H9 (cell line): ENCODE measurements at regions not wholly inside any gene's neighbourhood (a gene's known extent, or its start where the extent isn't known, plus 50 kb on each side); places are given as distances from the start of the nearest gene placed in this dataset.

Experiments
- DNase-seq: peaks from one replicate; pipeline ENCODE4 v3.0.0-alpha.2; 2017
- H2AFZ ChIP-seq: one replicate; pipeline ENCODE4 v1.6.1; 2013; ENCODE audit warnings: mild to moderate bottlenecking, low read length, control low read depth, moderate library complexity
- H2AK5ac ChIP-seq: 2 replicates; pipeline ENCODE4 v1.6.1; 2013; ENCODE audit warnings: low read length, control low read depth, mixed read lengths; ENCODE audit not compliant: insufficient read length
- H2BK120ac ChIP-seq: one replicate; pipeline ENCODE4 v1.6.1; 2013; ENCODE audit warnings: low read depth, mild to moderate bottlenecking, low read length, control low read depth, inconsistent platforms; ENCODE audit not compliant: poor library complexity, severe bottlenecking
- H2BK12ac ChIP-seq: 2 replicates; pipeline ENCODE4 v1.6.1; 2013; ENCODE audit warnings: low read length, control low read depth, mixed read lengths, low read depth; ENCODE audit not compliant: insufficient read length
- H2BK15ac ChIP-seq: 2 replicates; pipeline ENCODE4 v1.6.1; 2013; ENCODE audit warnings: low read depth, low read length, control low read depth
- H2BK20ac ChIP-seq: one replicate; pipeline ENCODE4 v1.6.1; 2013; ENCODE audit warnings: low read depth, mild to moderate bottlenecking, low read length, control low read depth, inconsistent platforms; ENCODE audit not compliant: poor library complexity, severe bottlenecking
- H2BK5ac ChIP-seq: 2 replicates; pipeline ENCODE4 v1.6.1; 2013; ENCODE audit warnings: low read length, control low read depth, mixed read lengths; ENCODE audit not compliant: insufficient read length
- H3K14ac ChIP-seq: 2 replicates; pipeline ENCODE4 v1.6.1; 2013; ENCODE audit warnings: low read length, control low read depth; ENCODE audit not compliant: insufficient read depth
- H3K18ac ChIP-seq: 2 replicates; pipeline ENCODE4 v1.6.1; 2013; ENCODE audit warnings: low read depth, mild to moderate bottlenecking, mixed read lengths, low read length, control low read depth; ENCODE audit not compliant: insufficient read length
- H3K23ac ChIP-seq: 2 replicates; pipeline ENCODE4 v1.6.1; 2013; ENCODE audit warnings: low read length, control low read depth, mixed read lengths, low read depth; ENCODE audit not compliant: insufficient read length
- H3K23me2 ChIP-seq: 2 replicates; pipeline ENCODE4 v1.6.1; 2013; ENCODE audit warnings: low read depth, mild to moderate bottlenecking, mixed read lengths, low read length, control low read depth; ENCODE audit not compliant: insufficient read length, poor library complexity, severe bottlenecking
- H3K27ac ChIP-seq: 2 replicates; pipeline ENCODE4 v1.5.1; 2013; ENCODE audit warnings: low read length, control low read depth, mixed read lengths, low read depth; ENCODE audit not compliant: insufficient read length
- H3K27me3 ChIP-seq: 2 replicates; pipeline ENCODE4 v1.6.1; 2013; ENCODE audit warnings: low read length, control low read depth, inconsistent platforms; ENCODE audit not compliant: insufficient read depth
- H3K4ac ChIP-seq: 2 replicates; pipeline ENCODE4 v1.6.1; 2013; ENCODE audit warnings: low read depth, mild to moderate bottlenecking, control low read depth, inconsistent platforms, low read length, moderate library complexity
- H3K4me1 ChIP-seq: 2 replicates; pipeline ENCODE4 v1.6.1; 2013; ENCODE audit warnings: low read length, control low read depth, inconsistent platforms; ENCODE audit not compliant: insufficient read depth
- H3K4me2 ChIP-seq: 2 replicates; pipeline ENCODE4 v1.6.1; 2013; ENCODE audit warnings: low read length, control low read depth, mixed read lengths; ENCODE audit not compliant: insufficient read length, insufficient read depth
- H3K56ac ChIP-seq: 2 replicates; pipeline ENCODE4 v1.6.1; 2013; ENCODE audit warnings: low read depth, mild to moderate bottlenecking, mixed read lengths, low read length, control low read depth; ENCODE audit not compliant: insufficient read length
- H3K79me1 ChIP-seq: 2 replicates; pipeline ENCODE4 v1.6.1; 2013; ENCODE audit warnings: low read depth, mild to moderate bottlenecking, moderate library complexity, low read length, control low read depth, inconsistent platforms; ENCODE audit not compliant: insufficient read depth, poor library complexity, severe bottlenecking
- H3K79me2 ChIP-seq: 2 replicates; pipeline ENCODE4 v1.6.1; 2013; ENCODE audit warnings: low read length, control low read depth, inconsistent platforms; ENCODE audit not compliant: insufficient read depth
- H3K9ac ChIP-seq: 2 replicates; pipeline ENCODE4 v1.6.1; 2013; ENCODE audit warnings: low read length, control low read depth, mixed read lengths; ENCODE audit not compliant: insufficient read length; ENCODE audit errors: extremely low read depth
- H3K9me3 ChIP-seq: one replicate; pipeline ENCODE4 v1.6.1; 2013; ENCODE audit warnings: low read depth, low read length, inconsistent platforms; ENCODE audit not compliant: control insufficient read depth
- H3T11ph ChIP-seq: one replicate; pipeline ENCODE4 v1.6.1; 2013; ENCODE audit warnings: mild to moderate bottlenecking, low read length, control low read depth, inconsistent platforms
- H4K20me1 ChIP-seq: one replicate; pipeline ENCODE4 v1.6.1; 2013; ENCODE audit not compliant: control insufficient read depth, insufficient read length, insufficient read depth
- H4K5ac ChIP-seq: 2 replicates; pipeline ENCODE4 v1.6.1; 2013; ENCODE audit warnings: low read depth, mild to moderate bottlenecking, mixed read lengths, low read length, control low read depth; ENCODE audit not compliant: insufficient read length
- H4K8ac ChIP-seq: replicated peaks from 2 replicates; pipeline ENCODE4 v1.6.1; 2013; ENCODE audit warnings: low read length, control low read depth, mixed read lengths, low read depth; ENCODE audit not compliant: insufficient read length
- H4K91ac ChIP-seq: 2 replicates; pipeline ENCODE4 v1.6.1; 2013; ENCODE audit warnings: low read depth, mild to moderate bottlenecking, moderate library complexity, mixed read lengths, low read length, control low read depth; ENCODE audit not compliant: insufficient read length
- H3K27ac Mint-ChIP-seq, 3 experiments: 2 replicates in 2 of 3; 3 replicates in 1 of 3; pipeline ENCODE4 v1.8.0; 2020 to 2021; ENCODE audit warnings: mixed read lengths in 3 of 3, mild to moderate bottlenecking in 1 of 3, moderate library complexity in 1 of 3
- H3K27me3 Mint-ChIP-seq: 2 replicates; pipeline ENCODE4 v1.8.0; 2021; ENCODE audit warnings: low read depth, mild to moderate bottlenecking, moderate library complexity, mixed read lengths
- H3K36me3 Mint-ChIP-seq, 3 experiments: 2 replicates in 2 of 3; 3 replicates in 1 of 3; pipeline ENCODE4 v1.8.0; 2020 to 2021; ENCODE audit warnings: low read depth in 3 of 3, mixed read lengths in 3 of 3; ENCODE audit not compliant: insufficient read depth in 1 of 3
- H3K4me1 Mint-ChIP-seq, 2 experiments: 2 replicates each; pipeline ENCODE4 v1.8.0; 2020; ENCODE audit warnings: mixed read lengths in 2 of 2
- H3K4me3 Mint-ChIP-seq, 2 experiments: 2 replicates in 1 of 2; 3 replicates in 1 of 2; pipeline ENCODE4 v1.8.0; 2020 to 2021; ENCODE audit warnings: mild to moderate bottlenecking in 2 of 2, mixed read lengths in 2 of 2, moderate library complexity in 1 of 2
- H3K9me3 Mint-ChIP-seq, 2 experiments: 2 replicates in 1 of 2; 3 replicates in 1 of 2; pipeline ENCODE4 v1.8.0; 2020; ENCODE audit warnings: mild to moderate bottlenecking in 2 of 2, mixed read lengths in 2 of 2, moderate library complexity in 1 of 2
- WGBS: extraction: QIAGEN DNeasy Blood & Tissue Kit; methylation state at CpG from one replicate; pipeline ENCODE4 v1.1.7; 2013; ENCODE audit warnings: missing lambda C conversion rate, low lambda C conversion rate, mixed read lengths; ENCODE audit not compliant: insufficient read length; ENCODE audit errors: extremely low coverage; 5-methylcytosine and 5-hydroxymethylcytosine counted together
- TF ChIP-seq, protein P1 (sequence below): fragments of 200-600 bp; sonication (generic); conservative IDR thresholded peaks from 3 replicates; pipeline ENCODE4 v1.8.0; 2021; ENCODE audit warnings: antibody characterized with exemption, mild to moderate bottlenecking

DNA sequence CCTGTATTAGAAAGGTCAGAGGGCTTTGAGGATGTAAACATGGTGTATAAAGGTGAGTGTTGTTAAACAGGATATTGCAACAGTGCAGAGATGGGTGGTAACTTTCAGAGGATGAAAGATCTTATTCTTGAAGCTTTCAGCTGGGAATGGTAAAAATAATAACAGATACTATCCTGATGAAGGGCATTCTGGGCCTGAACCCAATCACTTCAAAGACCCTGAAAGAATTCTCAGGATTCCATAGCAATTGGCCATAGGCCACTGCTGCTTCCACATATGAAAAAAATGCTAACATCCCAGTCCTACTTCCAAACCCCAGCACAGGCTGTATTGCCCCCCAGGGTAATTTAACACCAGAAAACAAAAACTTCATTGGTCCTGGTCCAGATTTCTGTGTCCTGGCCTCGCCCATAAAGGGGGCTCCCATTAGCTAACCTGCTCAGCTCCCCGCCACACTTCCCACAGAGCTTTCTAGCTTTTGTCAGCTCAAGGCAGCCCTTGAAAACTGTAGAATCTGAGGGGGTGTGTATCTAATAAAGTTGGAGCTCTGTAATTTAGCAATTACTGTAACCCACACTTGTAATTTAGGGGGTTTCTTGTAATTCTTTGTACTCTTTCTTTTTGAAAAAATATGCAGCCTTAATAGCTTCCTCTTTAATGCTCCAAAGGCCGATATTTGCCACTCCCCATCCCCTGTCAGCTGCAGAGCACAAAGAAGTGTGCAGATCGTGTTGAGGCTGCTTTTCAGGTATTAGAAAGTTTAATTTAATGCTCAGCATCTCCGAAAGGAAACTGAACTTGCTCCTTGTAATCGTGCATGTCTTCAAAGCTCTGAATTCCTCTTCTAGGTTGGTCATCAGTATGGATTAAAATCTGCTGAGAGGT lies 371.5 kb downstream of the SEC14L1 start:
- H3K79me1 ChIP-seq = no peaks in the 10 kb centered on the region
- no peak overlapping the region for H2BK12ac ChIP-seq
- H4K5ac ChIP-seq = no peak overlapping the region
- H3K27me3 Mint-ChIP-seq = peaks cover 2% of the 10 kb centered on the region
- H3K27ac ChIP-seq = no peak overlapping the region
- H3K4me1 Mint-ChIP-seq = no peaks in the 10 kb centered on the region
- WGBS = no CpG with 5 or more reads among the region's 6 CpGs
- H2BK5ac ChIP-seq = no peak overlapping the region
- H3K79me2 ChIP-seq = no peaks in the 10 kb centered on the region
- no peak overlapping the region for H3K4me2 ChIP-seq
- H3T11ph ChIP-seq = no peak overlapping the region
- H2BK120ac ChIP-seq = no peak overlapping the region
- H2BK15ac ChIP-seq = no peak overlapping the region
- TF ChIP-seq, protein P1, sequence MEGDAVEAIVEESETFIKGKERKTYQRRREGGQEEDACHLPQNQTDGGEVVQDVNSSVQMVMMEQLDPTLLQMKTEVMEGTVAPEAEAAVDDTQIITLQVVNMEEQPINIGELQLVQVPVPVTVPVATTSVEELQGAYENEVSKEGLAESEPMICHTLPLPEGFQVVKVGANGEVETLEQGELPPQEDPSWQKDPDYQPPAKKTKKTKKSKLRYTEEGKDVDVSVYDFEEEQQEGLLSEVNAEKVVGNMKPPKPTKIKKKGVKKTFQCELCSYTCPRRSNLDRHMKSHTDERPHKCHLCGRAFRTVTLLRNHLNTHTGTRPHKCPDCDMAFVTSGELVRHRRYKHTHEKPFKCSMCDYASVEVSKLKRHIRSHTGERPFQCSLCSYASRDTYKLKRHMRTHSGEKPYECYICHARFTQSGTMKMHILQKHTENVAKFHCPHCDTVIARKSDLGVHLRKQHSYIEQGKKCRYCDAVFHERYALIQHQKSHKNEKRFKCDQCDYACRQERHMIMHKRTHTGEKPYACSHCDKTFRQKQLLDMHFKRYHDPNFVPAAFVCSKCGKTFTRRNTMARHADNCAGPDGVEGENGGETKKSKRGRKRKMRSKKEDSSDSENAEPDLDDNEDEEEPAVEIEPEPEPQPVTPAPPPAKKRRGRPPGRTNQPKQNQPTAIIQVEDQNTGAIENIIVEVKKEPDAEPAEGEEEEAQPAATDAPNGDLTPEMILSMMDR = no peak
- DNase-seq = no peak
- peaks cover 11 to 13% of the 10 kb centered on the region in 2 experiments for H3K9me3 Mint-ChIP-seq
- H3K23ac ChIP-seq = no peak overlapping the region
- H2BK20ac ChIP-seq = no peak overlapping the region
- H4K20me1 ChIP-seq = no peaks in the 10 kb centered on the region
- no peak overlapping the region for H4K8ac ChIP-seq
- no peaks in the 10 kb centered on the region for H3K27me3 ChIP-seq
- no peak overlapping the region for H3K14ac ChIP-seq
- H3K9me3 ChIP-seq = no peaks in the 10 kb centered on the region
- H3K9ac ChIP-seq = no peak overlapping the region
- H2AFZ ChIP-seq = no peak overlapping the region
- no peak overlapping the region for H4K91ac ChIP-seq
- H3K56ac ChIP-seq = no peak overlapping the region
- 0 out of 2 replicates have a peak, but pooled peaks cover 3% of the 10 kb centered on the region for H3K4me1 ChIP-seq
- no peak overlapping the region for H3K27ac Mint-ChIP-seq
- H3K36me3 Mint-ChIP-seq = no peaks in the 10 kb centered on the region; a peak in 1 of 7 replicates
- no peak overlapping the region for H3K4ac ChIP-seq
- no peaks in the 10 kb centered on the region for H3K23me2 ChIP-seq
- H3K4me3 Mint-ChIP-seq = no peak overlapping the region
- H3K18ac ChIP-seq = no peak overlapping the region
- H2AK5ac ChIP-seq = no peak overlapping the region
